NCI-H2227 treated with DMSO at 0.1 percent for 48 hours (cell line): ENCODE measurements at regions not wholly inside any gene's neighbourhood (a gene's known extent, or its start where the extent isn't known, plus 50 kb on each side); places are given as distances from the start of the nearest gene placed in this dataset.

Experiments
- DNase-seq: peaks from one replicate; lab custom pipeline; 2025; lab: John Stamatoyannopoulos, UW

- DNase-seq: no peak
These were observed 216.3 kb upstream of the PARD3B start for GRCh38 chr2:204329016-204329415.

GRCh38 chr2:204329532-204329931 is 215.7 kb upstream of the PARD3B start:
- DNase-seq: no peak

DNA sequence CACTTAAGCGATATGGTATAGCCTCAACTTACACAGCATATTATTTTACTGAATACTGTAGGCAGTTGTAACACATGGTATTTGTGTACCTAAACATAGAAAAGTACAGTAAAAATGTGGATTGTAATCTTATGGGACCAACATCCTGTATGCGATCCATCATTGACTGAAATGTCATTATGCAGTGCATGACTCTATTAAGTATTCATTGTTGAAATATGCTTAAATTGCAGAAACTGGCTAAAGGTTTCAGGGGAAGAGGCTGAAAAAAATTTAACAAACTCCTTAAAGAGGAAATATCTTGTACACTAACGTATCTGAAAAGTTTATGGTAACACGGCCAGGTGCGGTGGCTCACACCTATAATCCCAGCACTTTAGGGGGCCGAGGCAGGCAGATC is 214.1 kb upstream of the PARD3B start:
- no peak for DNase-seq

- DNase-seq: no peak
These were observed 213.3 kb upstream of the PARD3B start for GRCh38 chr2:204331988-204332387.

DNA sequence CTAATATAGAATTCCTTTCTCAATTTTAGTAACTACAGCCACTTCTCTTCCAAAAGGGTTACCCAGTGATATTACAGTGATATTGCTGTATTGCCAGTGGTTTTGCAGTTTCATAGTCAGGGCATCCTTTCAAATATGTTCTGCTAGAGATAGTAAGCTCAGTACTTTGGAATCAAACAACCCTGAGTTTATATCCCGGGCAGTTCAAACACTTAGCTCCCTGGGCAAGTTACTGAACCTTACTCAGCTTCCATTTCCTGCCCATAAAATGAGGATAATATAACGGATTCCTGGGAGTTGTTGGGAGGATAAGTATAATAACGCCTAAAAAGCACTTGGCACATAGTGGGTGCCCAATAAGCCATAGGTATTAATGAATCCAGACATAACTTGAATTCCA is 212.6 kb upstream of the PARD3B start:
- no peak for DNase-seq

DNA sequence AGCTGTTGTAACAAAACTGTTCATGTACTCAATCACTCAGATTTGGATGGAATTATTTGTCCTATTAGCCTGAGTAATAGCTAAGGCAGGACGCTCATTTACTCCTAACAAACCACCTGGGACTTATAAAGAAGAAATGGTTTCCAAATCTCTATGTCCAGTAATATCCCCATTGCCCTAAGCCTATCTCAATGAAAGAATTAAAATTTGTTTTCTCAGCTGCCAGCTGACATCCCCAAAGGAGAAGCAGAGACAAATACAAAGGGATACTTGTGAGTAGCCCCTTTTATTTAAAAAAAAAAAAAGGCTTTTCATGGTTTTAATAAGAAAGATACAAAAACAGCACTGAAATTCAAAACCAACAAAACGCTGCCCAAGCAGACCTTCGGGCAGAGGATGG is 211.4 kb upstream of the PARD3B start:
- no peak for DNase-seq

DNA sequence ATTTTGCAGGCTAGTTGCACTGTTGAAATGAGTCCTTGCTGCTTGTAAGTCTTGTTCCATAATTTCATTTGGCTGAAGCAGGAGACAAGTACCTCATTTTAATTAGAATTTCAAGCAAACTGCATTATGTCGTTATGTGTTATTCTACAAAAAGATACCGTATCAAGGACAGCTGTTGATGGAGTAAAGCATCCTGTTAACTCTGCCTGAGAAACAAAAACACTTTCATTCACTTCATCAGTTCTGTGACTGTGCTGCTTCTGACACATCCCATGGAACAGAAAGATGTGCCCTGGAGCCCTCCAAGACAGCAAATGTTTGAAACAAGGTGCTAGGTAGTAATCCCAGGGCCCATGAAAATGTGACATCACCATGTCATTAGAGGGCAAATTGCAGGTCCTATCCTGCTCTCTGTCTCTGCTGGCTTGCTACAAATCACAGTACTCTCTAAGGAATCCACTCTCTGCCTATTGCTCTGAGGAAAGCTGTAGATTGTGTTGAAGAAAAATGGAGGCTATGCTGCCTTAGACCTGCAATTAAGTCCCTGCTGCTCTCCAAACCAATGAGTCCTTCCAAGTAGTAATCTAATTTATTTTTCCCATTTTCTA is 209.7 kb upstream of the PARD3B start:
- DNase-seq: peak; percentile 56

- no peak for DNase-seq
These were observed 209.0 kb upstream of the PARD3B start for GRCh38 chr2:204336153-204336744.

- no peak for DNase-seq
These were observed 207.6 kb upstream of the PARD3B start for GRCh38 chr2:204337638-204338037.

GRCh38 chr2:204339212-204339715 is 206.0 kb upstream of the PARD3B start:
- no peak for DNase-seq

GRCh38 chr2:204340511-204340910 is 204.8 kb upstream of the PARD3B start:
- no peak for DNase-seq

DNA sequence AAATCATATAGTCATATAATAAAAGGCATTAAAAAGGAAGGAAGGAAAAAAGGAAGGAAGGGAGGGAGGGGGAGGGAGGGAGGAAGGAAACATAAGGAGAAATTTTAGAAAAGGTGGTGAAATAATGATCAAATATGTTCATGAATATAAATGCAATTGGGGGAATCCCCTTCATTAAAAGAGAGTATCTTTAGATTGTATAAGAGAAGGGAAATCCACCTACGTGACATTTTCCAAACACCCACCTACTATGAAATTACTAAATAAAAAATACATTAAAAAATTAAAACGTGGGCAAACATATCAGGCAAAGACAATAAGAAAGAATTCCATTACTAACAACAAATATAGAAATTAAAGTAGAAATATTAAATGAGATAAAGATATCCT is 203.4 kb upstream of the PARD3B start:
- no peak for DNase-seq

DNA sequence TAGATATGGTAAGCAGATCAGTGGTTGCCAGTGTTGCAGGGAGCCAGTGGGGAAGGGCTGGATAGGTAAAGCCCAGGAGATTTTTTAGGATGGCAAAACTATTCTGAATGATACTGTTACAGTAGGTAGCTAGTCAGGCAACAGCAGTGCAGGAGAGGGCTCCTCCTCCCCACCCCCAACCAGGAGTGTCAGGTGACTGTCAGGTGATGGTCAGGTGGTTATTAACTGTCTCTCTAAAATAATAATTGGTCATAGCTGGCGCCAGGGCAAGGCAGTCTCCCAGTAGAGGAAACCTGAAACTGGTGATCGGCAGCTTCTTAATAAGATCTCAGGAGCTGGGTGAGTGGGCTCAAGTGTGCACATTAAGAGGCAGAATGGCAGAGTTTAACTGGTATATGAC is 201.6 kb upstream of the PARD3B start:
- peak; percentile 44 for DNase-seq

GRCh38 chr2:204344119-204344518 is 201.2 kb upstream of the PARD3B start:
- DNase-seq: no peak

DNA sequence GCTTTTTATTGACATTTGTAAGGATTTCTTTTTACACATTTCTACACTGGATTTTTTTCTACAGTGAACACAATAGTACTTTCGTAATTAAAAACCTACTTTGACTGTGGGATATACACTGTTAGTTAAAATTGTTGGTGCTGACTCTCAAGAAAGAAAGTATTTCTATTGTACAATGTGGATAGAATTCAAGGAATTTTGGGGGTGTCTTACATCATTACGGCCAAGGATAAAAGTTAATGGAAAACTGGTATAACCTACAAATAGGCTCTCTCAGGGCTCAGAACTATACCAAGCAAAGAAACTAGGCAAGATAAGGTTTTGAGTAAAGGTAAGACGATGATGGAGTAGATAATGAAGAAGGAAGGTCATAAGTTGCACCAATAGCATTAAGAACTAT is 198.4 kb upstream of the PARD3B start:
- DNase-seq: no peak

GRCh38 chr2:204353823-204354222 is 191.5 kb upstream of the PARD3B start:
- no peak for DNase-seq

DNA sequence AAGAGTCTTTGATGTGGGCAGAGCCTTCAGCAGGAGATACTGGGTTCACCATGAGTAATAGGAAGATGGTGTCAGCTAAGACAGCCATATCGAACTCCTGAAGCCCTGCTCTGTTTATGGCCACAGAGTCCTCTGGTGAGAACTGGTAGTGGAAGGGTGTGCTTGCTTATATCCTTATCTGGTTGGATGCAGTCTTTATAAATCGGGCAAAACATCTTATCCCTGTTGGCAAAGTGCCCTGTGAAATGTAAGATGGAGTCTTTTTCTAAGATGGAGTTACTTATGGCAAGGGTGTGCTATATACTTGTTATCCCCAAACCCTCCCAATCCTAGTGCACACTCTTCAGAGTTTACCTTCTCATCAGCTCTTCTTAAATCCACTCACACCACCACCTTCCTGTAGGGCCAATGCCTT is 190.8 kb upstream of the PARD3B start:
- no peak for DNase-seq

DNA sequence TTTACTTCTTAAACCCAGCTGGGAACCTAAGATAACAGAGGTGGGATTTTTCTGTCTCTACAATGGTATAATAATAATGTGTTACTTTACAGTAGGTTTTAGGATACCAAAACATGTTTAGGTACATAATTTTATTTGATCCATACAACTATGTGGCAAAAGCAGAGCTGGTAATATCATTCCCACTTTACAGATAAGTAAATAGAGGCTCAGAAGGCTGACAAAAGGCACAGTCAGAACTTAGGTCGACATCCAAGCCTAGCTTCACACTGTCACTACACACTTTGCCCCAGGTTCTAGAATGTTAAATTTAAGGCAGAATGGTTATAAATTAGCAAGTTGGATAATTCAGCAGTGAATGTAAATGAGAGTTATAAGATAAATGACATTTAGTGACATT is 189.6 kb upstream of the PARD3B start:
- no peak for DNase-seq

- DNase-seq: no peak
These were observed 189.1 kb upstream of the PARD3B start for GRCh38 chr2:204356151-204356641.

DNA sequence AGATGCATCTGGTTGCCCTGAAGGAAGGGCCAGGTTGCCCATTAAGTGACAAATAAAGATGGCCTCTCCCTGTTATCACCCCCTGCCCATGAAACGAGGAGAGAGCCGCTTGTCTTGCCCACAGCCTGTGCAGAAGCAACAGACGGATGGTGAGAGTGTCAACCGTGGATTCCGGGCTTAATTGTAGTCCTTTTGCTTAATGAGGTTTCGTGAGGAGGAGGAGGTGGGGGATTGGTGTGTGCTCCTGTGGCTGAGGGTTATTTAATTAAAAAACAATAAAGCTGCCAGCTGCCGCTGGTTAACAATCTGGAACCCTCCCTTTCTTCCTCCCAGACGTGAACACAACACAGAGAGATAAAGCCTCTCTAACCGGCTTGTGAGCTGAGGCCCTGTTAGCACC is 188.0 kb upstream of the PARD3B start:
- DNase-seq: no peak

- DNase-seq: no peak
These were observed 186.2 kb upstream of the PARD3B start for GRCh38 chr2:204359076-204359475.

DNA sequence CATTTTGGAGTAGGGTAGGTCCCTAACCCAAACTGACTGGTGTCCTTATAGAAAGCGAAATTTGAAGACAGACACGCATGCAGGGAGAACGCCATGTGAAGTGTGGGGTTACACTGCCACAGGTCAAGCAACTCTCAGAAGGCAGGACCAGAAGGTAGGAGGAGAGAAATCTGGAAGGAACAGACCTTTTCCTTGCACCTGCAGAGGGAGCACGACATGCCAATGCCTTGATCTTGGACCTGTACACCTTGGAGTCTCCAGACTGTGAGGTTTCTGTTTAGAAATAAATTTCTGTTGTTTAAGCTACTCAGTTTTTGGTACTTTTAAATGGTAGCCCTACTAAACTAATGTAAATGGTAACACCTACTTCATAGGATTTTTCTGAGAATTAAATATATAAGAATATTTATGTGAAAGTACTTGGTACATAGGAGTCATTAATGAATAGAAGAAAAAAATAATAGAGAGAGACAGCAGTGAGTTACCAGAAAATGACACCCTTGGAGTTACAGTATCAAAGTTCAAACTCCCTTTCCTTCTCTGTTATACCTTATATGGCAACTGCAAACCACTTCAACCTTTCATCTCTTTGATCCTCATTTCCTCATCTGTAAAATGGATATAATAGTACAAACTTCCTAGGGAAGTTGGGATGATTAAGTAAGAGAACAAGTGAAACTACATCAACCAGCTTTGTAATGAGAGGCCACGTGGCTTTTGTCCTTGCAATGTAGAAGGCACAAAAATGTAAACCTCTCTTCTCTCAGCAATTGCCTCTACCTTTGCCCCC is 184.9 kb upstream of the PARD3B start:
- no peak for DNase-seq

DNA sequence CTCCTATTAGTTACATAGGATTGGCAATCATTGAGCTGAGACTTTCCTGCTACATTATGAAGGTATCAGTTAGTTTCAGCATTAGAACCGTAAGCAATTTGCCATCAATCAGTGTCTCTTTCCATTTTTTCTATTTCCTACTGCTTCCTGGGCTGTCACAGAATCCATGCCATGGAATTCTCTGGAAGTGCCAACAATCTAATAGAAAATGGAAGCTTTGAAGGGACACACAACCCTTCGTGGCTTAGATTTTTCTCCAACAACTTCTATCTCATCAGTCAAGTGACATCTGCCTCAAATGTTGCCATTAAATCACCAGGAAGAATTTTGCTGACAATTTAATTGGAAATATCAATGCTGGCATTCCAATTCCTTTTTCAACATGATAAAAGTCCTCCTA is 183.5 kb upstream of the PARD3B start:
- DNase-seq: no peak
